Left forelimb (tissue), 1 donor: ENCODE measurements at regions not wholly inside any gene's neighbourhood (a gene's known extent, or its start where the extent isn't known, plus 50 kb on each side); places are given as distances from the start of the nearest gene placed in this dataset.

ENCODE experiments used
- DNase-seq: peaks from one replicate; pipeline ENCODE4 v3.0.0-alpha.2; 2018; ENCODE audit warnings: low spot score

GRCh38 chr20:6886065-6886729 is 118.7 kb downstream of the BMP2 start:
- DNase-seq: no peak

GRCh38 chr20:6887966-6888365 is 120.5 kb downstream of the BMP2 start:
- DNase-seq: no peak

GRCh38 chr20:6888736-6889395 is 121.4 kb downstream of the BMP2 start:
- no peak for DNase-seq

GRCh38 chr20:6892724-6893123 is 125.2 kb downstream of the BMP2 start:
- DNase-seq: no peak

GRCh38 chr20:6898928-6899327 is 131.4 kb downstream of the BMP2 start:
- DNase-seq: no peak

GRCh38 chr20:6906871-6907270 is 139.4 kb downstream of the BMP2 start:
- no peak for DNase-seq

- DNase-seq: no peak
These were observed 141.2 kb downstream of the BMP2 start for GRCh38 chr20:6908673-6909072.

- no peak for DNase-seq
These were observed 142.1 kb downstream of the BMP2 start for GRCh38 chr20:6909608-6910007.

- no peak for DNase-seq
These were observed 147.5 kb downstream of the BMP2 start for GRCh38 chr20:6914986-6915385.

- DNase-seq: no peak
These were observed 149.5 kb downstream of the BMP2 start for GRCh38 chr20:6916938-6917337.

- DNase-seq: no peak
These were observed 152.4 kb downstream of the BMP2 start for GRCh38 chr20:6919792-6920468.

- DNase-seq: no peak
These were observed 153.6 kb downstream of the BMP2 start for GRCh38 chr20:6920991-6921613.

GRCh38 chr20:6921717-6922386 is 154.4 kb downstream of the BMP2 start:
- DNase-seq: no peak

GRCh38 chr20:6924681-6925080 is 157.2 kb downstream of the BMP2 start:
- no peak for DNase-seq

GRCh38 chr20:6925744-6926278 is 158.3 kb downstream of the BMP2 start:
- DNase-seq: no peak

- DNase-seq: no peak
These were observed 172.6 kb downstream of the BMP2 start for GRCh38 chr20:6940048-6940447.

GRCh38 chr20:6940876-6941275 is 173.4 kb downstream of the BMP2 start:
- DNase-seq: no peak

- no peak for DNase-seq
These were observed 174.1 kb downstream of the BMP2 start for GRCh38 chr20:6941571-6941970.

GRCh38 chr20:6942266-6942665 is 174.8 kb downstream of the BMP2 start:
- DNase-seq: no peak

- DNase-seq: no peak
These were observed 176.8 kb downstream of the BMP2 start for GRCh38 chr20:6944292-6944691.

- DNase-seq: no peak
These were observed 186.1 kb downstream of the BMP2 start for GRCh38 chr20:6953611-6954010.

GRCh38 chr20:6954219-6954618 is 186.7 kb downstream of the BMP2 start:
- no peak for DNase-seq
